SIG-M5 treated with dmso at 0.1 percent for 504 hours (cell line): ENCODE measurements at regions not wholly inside any gene's neighbourhood (a gene's known extent, or its start where the extent isn't known, plus 50 kb on each side); places are given as distances from the start of the nearest gene placed in this dataset.

ENCODE experiments used
- DNase-seq: peaks from one replicate; lab custom pipeline; 2025; ENCODE audit not compliant: unreplicated experiment; lab: John Stamatoyannopoulos, UW

- no peak for DNase-seq
Measured at GRCh38 chr10:128280271-128280670, 154.0 kb upstream of the MKI67 start.

GRCh38 chr10:128281343-128281742 is 155.1 kb upstream of the MKI67 start:
- DNase-seq, result no peak

- no peak for DNase-seq
Measured at GRCh38 chr10:128281861-128282260, 155.6 kb upstream of the MKI67 start.

- no peak for DNase-seq
Measured at GRCh38 chr10:128286141-128286761, 160.0 kb upstream of the MKI67 start.

DNA sequence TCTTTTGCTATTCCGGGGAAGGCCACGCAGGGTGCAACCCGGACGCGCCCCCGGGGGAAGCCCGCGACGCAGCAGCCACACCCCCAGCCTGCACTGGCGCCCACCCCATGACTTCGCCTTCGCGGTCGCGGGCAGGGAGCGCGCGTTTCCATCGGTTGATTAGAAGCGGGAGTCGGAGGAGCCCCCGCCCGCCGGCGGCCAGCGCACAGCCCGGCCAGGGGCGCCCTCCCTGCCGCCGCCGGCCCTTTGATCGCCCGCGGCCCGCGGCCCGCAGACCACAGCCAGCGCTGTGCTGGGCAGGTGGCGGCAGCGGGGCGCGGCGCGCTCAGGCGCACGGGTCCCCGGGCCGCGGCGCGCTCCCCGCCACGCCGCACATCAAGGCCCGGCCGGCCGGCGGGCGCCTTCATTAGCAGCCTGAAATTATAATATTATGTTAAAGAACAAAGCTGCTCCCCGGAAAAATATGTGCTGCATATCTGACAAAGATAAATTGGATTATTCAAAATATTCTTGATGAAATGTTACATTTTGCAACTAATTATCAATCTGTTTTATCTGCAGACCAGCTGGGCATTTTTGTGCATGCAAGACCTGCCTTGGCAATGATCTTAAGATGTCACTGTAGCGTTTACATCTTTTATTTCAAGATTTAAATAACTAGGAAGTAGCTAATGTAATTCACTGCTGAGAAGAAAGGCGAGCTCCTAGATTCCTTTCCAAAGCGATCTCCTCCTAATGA is 160.7 kb upstream of the MKI67 start:
- DNase-seq, result no peak

DNA sequence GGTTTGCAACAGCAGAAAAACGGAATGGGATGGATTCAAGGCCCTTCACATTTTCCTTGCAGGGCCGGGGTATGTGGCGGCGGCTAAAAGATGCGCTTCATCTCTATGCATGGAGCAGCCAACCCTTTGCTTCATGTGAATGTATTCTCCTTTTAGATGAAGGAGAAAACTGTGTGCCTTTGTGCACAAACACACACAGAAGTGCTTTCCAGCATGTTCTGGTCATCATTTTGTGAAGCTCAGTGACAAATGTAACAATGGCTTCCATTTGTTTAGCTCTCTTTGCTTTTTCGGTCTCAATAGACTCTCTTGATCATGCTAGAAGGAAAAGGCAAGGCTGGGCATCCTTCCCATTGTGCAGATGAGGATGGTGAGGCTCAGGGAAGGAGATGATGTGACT is 161.7 kb upstream of the MKI67 start:
- no peak for DNase-seq

DNA sequence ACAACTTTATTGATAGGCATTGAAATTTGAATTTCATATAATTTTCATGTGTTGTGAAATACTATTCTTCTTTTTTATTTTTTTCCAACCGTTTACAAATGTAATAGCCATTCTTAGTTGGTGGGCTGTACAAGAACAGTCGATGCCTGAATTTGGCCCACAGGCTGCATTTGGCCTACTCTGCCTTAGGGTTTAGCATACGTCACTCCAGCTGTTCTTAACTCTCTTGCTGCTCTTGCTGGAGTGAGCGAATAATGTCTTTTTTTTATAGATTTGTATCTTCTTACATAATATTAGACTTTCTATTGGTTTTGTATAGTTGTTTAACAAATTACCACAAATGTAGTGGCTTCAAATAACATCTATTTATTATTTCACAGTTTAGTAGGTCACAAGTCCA is 163.4 kb upstream of the MKI67 start:
- DNase-seq, result no peak

- DNase-seq, result no peak
Measured at GRCh38 chr10:128295003-128295402, 168.8 kb upstream of the MKI67 start.

DNA sequence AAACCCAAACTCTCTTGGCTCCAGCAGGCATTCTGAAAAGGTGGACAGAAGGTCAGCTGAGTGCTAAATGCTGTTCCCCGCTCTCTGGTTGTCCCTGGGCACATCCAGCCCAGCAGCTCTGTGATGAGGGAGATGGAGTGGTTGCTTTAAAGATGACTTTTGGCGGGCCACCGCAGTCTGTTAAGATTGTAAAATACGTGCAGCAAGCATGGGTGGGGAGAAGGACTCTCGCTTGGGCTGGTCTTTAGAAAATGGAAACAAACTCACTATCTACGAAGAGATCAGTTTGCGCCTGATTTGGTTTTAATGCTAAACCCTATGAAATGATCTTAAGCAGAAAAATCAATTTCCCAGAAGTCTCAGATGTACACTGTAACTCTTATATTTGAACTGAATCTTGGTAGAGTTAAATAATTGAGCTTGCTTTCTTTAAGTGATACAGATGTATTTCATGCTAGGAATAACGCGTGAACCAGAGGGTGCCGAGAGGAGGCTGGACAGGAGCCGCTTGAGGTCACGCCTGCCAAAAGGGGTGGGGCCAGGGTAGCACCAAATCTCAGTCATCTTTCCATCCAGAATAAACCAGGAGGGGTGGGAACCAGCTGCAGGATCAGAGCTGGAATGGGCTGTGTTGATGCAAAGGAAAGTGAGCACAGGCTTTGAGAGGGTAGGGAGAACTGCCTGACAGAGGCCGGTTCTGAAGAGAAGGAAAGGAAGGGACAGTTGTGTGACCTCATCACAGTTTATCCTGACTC is 170.2 kb upstream of the MKI67 start:
- no peak for DNase-seq

DNA sequence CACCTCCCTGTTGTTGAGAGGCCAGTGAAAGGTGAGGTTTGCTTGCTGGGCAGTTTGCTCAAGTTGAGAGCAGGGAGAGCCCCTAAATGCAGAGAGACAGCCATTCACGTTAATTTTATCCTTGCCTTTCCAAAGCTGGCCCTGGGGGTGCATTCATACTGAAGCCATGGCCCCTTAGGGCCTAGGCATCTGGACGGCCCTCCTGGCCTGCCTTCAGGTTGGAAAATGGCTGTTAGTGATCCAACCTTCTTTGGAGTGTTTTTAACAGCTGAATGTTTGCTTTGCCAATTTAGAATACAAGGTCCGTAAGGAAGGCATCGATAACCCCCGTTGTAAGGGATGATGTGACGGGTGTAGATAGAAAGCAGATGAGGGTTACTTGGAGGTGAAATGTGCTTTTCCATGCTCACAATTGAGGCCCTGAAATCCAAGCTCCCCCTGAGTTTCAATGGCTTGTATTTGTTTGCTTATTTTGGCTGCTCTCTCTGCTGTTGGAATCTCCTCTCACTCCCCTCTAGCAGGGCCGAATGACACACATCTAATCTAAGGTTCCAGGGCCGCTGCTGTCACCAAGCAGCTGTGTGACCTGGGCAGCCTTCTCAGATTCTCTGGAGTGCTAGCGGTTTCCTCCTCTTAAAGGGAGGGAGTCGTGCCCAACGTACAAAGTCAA is 171.6 kb upstream of the MKI67 start:
- no peak for DNase-seq

DNA sequence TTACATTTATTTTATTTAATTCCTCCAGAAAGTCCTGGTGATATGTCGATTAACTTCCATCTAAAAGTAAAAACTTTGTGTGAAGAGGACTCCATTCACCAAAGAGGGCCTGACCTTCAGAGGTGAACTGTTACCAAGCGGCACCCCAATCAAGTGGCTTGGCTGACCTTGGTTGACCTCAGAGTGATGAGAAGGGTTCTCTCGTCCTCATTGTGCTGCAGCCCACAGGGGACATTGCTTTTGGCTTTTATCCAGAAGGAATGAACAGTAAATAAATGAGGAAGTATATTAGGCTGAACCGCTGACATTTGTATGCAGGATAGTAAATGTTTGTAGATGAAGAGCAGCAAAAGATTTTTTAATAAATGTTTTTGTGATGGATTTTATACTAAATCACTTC is 172.4 kb upstream of the MKI67 start:
- no peak for DNase-seq

- no peak for DNase-seq
Measured at GRCh38 chr10:128300290-128300824, 174.1 kb upstream of the MKI67 start.

DNA sequence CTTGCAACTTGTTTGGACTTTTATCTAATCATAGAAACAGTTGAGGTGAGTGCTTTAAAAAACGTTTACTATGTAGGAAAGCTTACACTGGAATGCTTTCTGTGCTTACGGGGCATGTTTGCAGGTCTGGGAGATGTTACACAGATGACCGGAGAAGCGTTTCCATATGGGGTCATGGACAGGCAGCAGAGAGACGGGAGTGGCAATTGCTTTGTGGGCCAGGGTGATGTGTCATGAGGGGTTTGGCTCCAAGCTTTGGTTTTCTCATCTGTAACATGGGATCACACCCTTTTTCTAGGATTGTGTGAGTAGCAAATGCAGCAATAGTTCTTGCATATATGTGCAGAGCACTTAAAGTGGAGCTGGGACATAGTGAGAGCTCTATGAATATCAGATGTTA is 174.8 kb upstream of the MKI67 start:
- no peak for DNase-seq

- no peak for DNase-seq
Measured at GRCh38 chr10:128302808-128303207, 176.6 kb upstream of the MKI67 start.

GRCh38 chr10:128304271-128304670 is 178.0 kb upstream of the MKI67 start:
- no peak for DNase-seq

GRCh38 chr10:128305601-128306345 is 179.6 kb upstream of the MKI67 start:
- no peak for DNase-seq

DNA sequence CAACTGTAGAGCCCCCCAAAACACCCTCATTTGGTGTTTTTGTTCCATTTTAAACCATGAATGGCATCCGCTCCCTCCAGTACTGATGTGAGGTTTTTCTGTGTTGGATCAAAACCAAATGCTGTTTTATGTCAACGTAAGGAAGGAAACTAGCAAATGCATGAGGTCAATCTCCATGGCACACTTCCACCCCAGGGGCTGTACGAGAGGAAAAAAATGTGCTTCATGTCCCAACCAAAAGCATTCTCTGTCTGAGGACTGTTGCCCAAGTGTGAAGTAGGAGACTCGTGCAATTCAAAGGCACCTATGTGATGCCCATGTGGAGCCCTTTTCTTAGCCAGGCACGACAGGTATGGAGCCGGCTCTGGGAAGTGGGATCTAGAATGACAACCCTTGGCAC is 180.3 kb upstream of the MKI67 start:
- no peak for DNase-seq

DNA sequence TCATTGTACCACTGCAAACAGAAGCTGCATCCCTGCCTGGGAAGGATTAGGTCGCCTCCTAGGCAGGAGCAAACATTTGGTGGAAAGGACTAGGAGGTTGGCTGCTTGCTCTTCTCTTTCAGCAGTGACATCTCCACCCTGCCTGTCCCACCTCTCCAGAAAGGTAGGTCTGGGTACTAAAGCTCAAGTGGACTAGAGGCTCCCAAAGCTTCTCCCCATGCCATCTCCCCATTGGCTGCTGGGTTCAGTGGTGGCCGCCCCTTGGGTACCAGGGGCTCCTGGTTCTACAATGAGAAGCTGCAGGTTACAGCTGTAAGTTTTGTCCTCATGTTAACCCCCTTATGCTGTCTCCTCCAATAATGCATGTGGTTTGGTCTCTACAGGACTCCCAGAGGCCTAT is 180.7 kb upstream of the MKI67 start:
- DNase-seq, result no peak

DNA sequence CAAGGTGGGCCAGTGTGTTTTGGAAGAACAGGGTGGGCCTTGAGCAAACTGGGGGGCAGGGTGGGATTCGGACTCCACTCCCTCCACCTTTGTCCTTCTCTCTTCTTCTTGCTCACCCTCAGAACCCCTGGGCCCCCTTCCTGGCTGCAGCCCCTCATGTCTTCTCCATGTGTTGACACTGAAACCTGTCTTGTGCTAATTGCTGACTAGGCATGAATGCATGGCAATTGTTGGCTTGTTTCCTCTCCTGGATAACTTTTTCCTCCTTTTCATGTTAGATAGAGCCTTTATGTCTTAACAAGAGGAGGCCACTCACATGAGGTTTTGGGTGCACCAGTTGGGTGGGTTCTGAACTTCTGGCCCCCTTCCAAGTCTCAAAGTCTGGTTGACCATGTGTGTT is 181.6 kb upstream of the MKI67 start:
- no peak for DNase-seq

DNA sequence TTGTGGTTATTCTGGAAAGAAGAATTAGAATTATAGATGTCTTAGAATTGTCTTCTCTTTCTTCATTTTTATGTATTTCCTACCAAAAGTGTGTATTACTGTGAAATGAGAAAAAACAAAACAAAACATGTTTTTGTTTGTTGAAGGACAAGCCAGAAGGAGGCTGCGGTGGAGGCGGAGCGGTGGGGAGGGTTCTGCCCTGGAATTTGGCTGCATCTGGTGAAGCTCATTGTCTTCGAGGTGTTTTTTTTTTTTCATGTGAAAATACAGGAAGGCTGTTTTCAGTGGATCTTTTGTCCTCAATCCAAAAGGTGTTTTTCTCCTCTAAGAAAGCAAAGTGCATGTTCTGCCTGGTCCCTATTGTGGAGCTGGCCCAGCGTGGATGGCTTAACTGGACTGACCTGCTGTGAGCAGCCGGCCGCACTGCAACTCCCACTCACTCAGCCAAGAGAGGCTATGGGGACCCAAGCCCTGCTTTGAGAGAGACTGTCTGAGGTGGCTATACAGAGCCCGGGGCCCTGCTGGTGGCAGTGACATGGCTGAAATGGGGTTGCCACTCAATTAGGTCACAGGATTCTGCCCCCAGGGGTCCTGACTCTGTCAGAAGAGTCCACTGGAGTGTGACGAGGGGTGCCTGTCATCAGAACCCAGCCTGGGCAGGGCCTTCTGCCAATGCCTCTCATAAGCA is 184.9 kb upstream of the MKI67 start:
- DNase-seq, result no peak
